Glomerular visceral epithelial cell (primary cell): ENCODE measurements at regions not wholly inside any gene's neighbourhood (a gene's known extent, or its start where the extent isn't known, plus 50 kb on each side); places are given as distances from the start of the nearest gene placed in this dataset.
"Not testable (repeated sequence)": the region's sequence is repeated elsewhere in the genome, so short reads cannot be mapped to it uniquely, and the experiment has no call there.

ENCODE experiments used
- DNase-seq: peaks from one replicate; pipeline ENCODE4 v3.0.0-alpha.2; 2016; ENCODE audit errors: extremely low spot score

DNA sequence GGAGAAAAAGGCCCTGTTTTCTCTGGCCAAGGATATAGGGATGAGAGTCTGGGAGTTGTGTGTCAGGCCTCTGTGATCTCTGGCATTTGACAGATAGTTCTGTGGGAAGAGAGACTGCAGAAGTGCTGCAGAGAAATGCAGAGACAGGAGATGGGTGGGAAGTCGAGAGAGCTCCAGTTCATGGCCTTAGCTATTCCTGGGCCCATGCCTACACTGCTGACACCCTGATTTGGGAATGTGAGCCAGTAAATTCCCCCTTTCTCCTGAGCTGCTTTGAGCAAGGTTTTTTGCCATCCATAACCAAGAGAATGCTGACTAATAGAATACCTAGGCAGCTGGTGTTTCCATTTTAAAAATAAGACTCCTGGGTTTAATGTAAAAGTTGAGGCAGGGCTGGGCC lies 59.3 kb downstream of the EBLN2 start:
- DNase-seq = no peak

DNA sequence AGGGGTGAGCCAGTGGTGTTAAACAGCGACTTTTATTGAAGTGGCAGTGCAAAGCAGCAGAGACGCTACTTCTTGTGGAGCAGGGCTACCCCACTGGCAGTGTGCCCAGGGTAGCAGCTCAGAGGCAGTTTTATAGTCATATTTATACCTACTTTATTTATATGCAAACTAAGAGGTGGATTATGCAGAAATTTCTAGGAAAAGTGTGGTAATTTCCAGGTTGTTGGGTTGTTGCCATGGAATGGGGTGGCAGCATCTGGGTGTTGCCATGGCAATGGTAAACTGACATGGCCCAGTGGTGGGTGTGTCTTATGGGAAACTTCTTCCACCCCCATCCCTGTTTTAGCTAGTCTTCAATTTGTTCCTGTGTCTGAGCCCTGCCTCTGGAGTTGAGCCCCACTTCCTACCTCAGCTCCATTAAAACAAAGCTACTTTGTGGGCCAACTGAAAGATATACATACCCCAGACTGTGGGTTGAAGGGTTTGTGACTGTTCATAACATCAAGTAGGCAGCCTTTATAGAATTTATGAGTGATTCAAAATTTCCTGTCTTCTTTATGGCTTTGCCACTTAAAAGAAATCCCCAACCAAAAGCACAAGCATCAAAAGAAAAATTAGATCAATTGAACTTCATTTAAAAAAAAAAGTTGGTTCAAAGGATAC lies 60.3 kb downstream of the EBLN2 start:
- no peak for DNase-seq

DNA sequence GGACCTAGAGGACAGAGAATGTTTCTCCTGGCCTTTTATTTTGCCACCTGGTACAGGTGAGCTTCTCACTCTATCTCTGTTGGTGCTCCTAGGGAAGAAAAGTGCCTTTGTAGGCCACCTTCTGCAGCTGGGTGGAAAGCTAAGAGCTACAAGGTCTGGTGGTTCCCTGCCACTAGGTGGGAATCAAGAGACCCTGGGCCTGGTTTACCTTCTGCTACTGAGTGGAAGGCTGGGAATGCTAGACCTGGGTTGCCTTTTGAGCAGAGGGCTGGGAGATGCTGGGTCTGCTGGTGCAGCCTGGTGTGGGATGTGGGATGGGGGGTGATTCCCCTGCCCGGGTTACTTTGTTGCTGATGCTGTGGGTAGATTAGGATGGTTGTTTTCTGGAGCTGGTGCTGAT lies 72.6 kb downstream of the EBLN2 start:
- DNase-seq = no peak

DNA sequence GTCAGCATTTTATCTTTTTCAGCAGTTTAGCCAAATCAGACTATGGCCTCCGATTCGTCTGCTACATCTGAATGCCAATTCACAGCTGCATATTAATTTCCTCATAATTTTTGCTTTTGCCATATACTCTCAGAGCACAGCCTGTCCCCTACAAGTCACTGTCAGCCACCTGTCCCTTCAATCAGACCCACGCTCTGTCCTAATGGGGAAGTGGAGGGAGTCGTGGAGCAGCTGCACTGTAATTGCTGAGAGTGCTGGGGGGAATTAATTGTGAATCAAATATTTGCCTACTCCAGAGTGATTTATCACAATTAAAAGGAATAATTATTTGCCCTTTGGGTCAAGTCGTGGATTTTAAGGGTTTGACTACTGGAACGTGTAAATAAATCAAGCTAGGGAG lies 75.5 kb downstream of the EBLN2 start:
- DNase-seq = no peak

DNA sequence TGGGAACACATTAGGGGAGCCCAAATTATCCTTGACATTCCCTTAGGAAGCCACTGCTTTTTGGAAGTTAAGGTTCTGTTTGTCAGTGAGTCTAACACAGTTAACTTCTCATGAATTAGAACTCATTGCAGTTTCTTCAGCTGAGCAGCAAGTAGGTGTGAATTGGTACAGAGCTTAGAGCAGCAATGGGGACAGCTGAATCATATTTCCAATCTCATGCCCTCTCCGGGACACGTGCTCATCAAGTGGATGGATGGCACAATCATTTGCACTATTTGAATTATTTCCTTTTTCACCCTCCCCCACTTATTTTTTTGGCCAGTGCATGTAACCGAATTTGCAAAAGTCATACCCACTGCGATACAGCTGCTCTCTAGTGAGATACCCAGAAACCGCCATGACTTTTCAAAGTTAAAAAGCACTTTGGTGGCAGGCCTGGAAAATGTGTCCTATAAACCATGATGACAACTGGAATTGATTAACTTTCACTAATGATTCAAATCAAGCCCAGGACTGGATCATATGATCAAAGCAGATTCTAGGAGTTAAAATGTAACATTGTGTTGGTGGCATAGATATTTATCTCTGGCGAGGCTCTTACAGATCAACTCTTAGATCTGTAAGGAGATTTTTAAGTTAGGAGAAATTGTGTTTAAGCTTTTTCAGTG lies 76.4 kb downstream of the EBLN2 start:
- DNase-seq = no peak

- DNase-seq = no peak
These were observed 79.4 kb downstream of the EBLN2 start for GRCh38 chr3:73140772-73141442.

DNA sequence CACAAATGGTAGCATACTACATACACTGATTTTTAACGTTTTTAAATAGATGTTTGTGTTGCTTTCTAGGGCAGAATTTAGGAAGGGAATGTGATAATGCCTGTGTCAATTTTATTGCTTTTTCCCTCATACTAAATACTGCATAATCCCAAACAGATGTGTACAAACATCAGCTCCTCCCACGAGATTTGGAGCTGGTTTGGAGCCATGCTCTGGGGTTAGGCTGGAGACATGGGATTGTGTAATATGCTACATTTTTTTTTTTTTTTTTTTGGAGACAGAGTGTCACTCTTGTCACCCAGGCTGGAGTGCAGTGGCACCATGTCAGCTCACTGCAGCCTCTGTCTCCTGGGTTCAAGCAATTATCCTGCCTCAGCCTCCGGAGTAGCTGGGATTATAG lies 80.1 kb downstream of the EBLN2 start:
- no peak for DNase-seq

- DNase-seq = no peak
These were observed 81.9 kb downstream of the EBLN2 start for GRCh38 chr3:73143401-73143800.

GRCh38 chr3:73143821-73144237 lies 82.4 kb downstream of the EBLN2 start:
- peak; percentile 1 for DNase-seq

- no peak for DNase-seq
These were observed 82.8 kb downstream of the EBLN2 start for GRCh38 chr3:73144276-73144675.

GRCh38 chr3:73144828-73145227 lies 83.4 kb downstream of the EBLN2 start:
- no peak for DNase-seq

DNA sequence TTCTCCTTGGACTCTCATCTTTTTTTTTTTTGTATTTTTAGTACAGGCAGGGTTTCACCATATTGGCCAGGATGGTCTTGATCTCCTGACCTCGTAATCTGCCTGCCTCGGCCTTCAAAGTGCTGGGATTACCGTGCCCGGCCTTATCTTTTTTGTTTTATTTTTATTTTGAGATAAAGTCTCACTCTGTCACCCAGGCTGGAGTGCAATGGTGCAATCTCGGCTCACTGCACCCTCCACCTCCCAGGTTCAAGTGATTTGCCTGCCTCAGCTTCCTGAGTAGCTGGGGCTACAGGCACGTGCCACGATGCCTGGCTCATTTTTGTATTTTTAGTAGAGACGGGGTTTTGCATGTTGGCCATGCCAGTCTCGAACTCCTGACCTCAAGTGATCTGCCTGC lies 86.0 kb downstream of the EBLN2 start:
- DNase-seq = not testable (repeated sequence)

DNA sequence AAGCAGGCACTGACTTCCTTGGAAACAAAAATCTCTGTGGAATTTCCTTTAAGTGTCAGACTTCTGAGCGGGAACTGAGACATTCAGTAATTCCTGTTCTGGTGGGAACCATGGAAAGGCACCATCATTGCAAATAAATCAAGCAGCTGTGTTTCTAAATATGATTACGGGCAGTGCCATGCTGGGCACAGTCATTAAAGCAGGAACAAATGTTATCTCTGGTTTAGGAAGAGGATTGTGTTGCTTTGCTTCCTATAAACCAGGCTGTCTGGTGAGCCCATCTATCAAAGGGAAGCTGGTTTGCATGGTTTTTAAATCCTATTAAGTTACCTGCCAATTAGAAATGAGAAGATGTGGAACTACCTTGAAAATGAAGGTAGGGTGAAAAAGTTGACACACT lies 86.7 kb downstream of the EBLN2 start:
- no peak for DNase-seq

GRCh38 chr3:73148682-73149081 lies 87.2 kb downstream of the EBLN2 start:
- DNase-seq = no peak

DNA sequence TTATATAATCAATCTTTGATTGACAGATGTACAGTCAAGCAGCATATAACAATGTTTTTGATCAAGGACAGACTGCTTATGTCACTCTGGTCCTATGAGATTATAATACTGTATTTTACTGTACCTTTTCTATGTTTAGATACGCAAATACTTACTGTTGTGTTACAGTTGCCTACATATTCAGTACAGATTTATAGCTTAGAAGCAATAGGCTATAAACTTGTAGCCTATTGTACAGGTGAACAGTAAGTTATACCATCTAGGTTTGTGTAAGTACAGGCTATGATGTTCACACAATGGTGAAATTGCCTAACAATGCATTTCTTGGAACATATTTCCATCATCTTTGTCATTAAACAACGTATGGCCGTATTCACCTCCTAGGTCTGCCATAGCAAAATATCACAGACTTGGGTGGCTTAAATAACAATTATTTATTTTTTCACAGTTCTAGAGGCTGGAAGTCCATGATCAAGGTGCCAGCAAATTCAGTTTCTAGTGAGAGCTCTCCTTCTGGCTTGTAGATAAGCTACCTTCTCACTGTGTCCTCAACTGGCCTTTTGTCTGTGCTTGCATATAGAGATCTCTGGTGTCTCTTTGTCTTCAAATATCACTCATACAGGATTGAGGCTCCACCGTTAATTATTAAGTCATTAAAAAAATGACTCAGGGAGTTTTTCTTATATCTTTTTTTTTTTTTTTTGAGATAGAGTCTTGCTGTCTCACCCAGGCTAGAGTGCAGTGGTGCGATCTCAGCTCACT lies 89.1 kb downstream of the EBLN2 start:
- DNase-seq = no peak

DNA sequence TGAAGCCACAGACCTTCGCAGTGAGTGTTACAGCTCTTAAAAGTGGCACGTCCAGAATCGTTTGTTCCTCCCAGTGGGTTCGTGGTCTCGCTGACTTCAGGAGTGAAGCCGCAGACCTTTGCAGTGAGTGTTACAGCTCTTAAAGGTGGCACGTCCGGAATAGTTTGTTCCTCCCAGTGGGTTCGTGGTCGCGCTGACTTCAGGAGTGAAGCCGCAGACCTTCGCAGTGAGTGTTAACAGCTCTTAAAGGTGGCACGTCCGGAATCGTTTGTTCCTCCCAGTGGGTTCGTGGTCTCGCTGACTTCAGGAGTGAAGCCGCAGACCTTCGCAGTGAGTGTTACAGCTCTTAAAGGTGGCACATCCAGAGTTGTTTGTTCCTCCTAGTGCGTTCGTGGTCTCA lies 91.1 kb downstream of the EBLN2 start:
- not testable (repeated sequence) for DNase-seq

- DNase-seq = not testable (repeated sequence)
These were observed 91.6 kb downstream of the EBLN2 start for GRCh38 chr3:73153057-73153456.

- DNase-seq = not testable (repeated sequence)
These were observed 92.8 kb downstream of the EBLN2 start for GRCh38 chr3:73154261-73154660.

DNA sequence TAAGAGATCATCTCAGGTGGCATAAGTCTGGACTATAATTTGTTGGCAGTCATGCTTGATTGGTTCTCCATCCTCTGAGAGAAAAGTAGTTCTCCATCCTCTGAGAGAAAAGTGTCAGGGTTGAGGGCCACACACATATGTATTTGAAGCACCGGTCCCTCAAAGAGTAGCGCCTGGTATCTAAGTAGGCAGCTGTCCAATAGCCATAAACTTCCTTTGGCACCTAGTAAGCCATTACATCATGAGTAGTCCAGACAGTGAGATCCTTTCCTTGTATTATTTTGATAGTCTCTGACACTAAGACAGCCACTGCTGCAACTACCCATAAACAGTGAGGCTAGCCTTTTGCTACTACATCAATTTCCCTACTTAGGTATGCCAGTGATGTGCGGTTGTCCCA lies 94.0 kb downstream of the EBLN2 start:
- not testable (repeated sequence) for DNase-seq

DNA sequence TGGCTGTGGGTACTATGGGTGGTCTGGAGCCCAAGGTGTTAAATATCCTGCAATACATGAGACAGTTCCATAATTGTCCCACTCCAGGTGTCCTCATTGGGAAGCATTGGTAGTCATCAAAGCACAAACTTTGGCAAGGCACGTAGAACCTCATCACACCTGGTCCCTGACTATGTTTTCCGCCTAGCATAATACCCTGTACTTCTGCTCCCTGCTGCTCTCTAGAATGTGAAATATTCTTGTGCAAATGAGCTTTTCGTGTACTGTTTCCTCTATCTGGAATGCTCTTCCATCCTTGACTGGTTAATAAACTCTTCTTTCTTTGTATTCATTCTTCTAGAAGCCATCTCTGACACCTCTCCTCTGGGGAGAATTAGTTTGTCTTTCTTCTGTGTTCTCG lies 103.2 kb downstream of the EBLN2 start:
- DNase-seq = no peak

- DNase-seq = no peak
These were observed 114.2 kb downstream of the EBLN2 start for GRCh38 chr3:73175698-73176097.

DNA sequence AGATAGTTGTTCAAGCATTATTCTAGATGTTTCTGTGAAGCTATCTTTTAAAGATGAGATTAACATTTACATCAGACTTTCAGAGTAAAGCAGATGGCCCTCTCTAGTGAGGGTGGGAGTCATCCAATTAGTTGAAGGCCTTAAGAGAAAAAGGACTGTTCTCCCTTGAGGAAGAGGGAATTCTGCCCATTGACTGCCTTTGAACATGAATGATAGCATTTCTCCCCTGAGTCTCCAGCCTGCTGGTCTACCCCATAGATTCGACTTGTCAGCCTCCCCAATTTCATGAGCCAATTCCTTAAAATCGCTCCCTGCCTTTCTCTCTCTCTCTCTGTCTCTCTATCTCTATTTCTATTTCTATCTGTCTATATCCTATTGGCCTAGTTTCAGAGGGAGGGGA lies 115.5 kb downstream of the EBLN2 start:
- no peak for DNase-seq
